Progenitor cell of endocrine pancreas (in vitro differentiated cells): ENCODE measurements at regions not wholly inside any gene's neighbourhood (a gene's known extent, or its start where the extent isn't known, plus 50 kb on each side); places are given as distances from the start of the nearest gene placed in this dataset.
"Not testable (repeated sequence)": the region's sequence is repeated elsewhere in the genome, so short reads cannot be mapped to it uniquely, and the experiment has no call there.

Experiments used
- DNase-seq: peaks from one replicate; pipeline ENCODE4 v3.0.0; 2021; ENCODE audit warnings: low spot score; ENCODE audit not compliant: unreplicated experiment
- H3K27ac Mint-ChIP-seq: 2 replicates; pipeline ENCODE4 v1.8.0; 2021; ENCODE audit warnings: mild to moderate bottlenecking, moderate library complexity, mixed read lengths
- H3K27me3 Mint-ChIP-seq: 2 replicates; pipeline ENCODE4 v1.8.0; 2021; ENCODE audit warnings: mixed read lengths
- H3K36me3 Mint-ChIP-seq: 2 replicates; pipeline ENCODE4 v1.8.0; 2022; ENCODE audit warnings: mixed read lengths; ENCODE audit not compliant: insufficient read depth
- H3K4me1 Mint-ChIP-seq: 2 replicates; pipeline ENCODE4 v1.8.0; 2021; ENCODE audit warnings: low read depth, mixed read lengths
- H3K4me3 Mint-ChIP-seq: 2 replicates; pipeline ENCODE4 v1.8.0; 2021; ENCODE audit warnings: low read depth, mild to moderate bottlenecking, moderate library complexity, mixed read lengths
- H3K9me3 Mint-ChIP-seq: 2 replicates; pipeline ENCODE4 v1.8.0; 2021; ENCODE audit warnings: low read depth, mixed read lengths
- TF ChIP-seq, protein P1 (sequence below): fragments of 200-600 bp; sonication (generic); IDR thresholded peaks from one replicate; pipeline ENCODE4 v1.5.0; 2021; ENCODE audit warnings: antibody characterized with exemption, mild to moderate bottlenecking; ENCODE audit not compliant: unreplicated experiment

DNA sequence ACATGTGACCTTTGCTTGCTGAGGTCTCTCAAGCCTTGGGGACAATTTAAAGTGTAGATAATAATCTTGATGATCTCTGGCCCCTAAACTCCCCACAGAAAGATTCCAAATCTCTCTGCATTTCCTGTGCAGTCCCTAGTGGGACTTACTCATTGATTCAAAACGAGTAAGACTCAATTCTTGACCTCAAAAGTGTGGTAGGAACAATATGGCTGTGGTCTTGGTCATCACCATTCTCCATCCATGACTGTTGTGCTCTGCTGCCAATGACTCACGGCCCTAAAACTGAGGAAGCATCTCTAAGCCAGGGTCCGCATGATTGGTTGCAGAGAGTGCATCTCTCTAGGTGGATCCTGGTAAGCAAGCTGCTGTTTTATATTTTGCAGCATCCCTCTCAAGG lies 268.0 kb downstream of the PTGER3 start:
- Mint-ChIP-seq H3K9me3 (no peaks in the 10 kb centered on the region), H3K36me3 (no peaks in the 10 kb centered on the region), H3K27me3 (no peaks in the 10 kb centered on the region), H3K27ac (no peak overlapping the region), H3K4me3 (no peak overlapping the region), H3K4me1 (no peaks in the 10 kb centered on the region)
- TF ChIP-seq, protein P1, sequence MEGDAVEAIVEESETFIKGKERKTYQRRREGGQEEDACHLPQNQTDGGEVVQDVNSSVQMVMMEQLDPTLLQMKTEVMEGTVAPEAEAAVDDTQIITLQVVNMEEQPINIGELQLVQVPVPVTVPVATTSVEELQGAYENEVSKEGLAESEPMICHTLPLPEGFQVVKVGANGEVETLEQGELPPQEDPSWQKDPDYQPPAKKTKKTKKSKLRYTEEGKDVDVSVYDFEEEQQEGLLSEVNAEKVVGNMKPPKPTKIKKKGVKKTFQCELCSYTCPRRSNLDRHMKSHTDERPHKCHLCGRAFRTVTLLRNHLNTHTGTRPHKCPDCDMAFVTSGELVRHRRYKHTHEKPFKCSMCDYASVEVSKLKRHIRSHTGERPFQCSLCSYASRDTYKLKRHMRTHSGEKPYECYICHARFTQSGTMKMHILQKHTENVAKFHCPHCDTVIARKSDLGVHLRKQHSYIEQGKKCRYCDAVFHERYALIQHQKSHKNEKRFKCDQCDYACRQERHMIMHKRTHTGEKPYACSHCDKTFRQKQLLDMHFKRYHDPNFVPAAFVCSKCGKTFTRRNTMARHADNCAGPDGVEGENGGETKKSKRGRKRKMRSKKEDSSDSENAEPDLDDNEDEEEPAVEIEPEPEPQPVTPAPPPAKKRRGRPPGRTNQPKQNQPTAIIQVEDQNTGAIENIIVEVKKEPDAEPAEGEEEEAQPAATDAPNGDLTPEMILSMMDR, result no peak
- DNase-seq, result no peak

DNA sequence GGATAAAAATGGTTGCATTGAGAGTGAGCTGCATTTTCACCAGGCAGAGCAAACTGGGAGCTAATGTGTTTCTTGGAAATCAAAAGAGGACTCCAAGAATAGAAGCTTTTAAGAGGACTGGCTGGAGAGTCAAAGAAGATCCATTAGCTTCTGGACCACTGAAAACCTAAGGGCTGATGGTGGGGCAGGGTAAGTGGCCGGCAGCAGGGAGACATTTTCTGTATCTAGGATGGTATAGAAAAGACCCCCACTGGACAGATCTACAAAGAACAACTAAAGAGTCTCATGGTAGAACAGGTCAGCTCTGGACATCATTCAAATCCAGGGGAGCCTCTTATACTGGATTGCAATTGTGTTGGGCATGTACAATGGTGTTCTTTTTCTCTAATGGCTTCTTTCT lies 262.3 kb downstream of the PTGER3 start:
- DNase-seq, result no peak
- Mint-ChIP-seq H3K27me3 (peaks cover 4% of the 10 kb centered on the region), H3K4me3 (no peak overlapping the region), H3K4me1 (peaks cover 8% of the 10 kb centered on the region), H3K36me3 (no peaks in the 10 kb centered on the region), H3K27ac (peak overlapping the region; percentile 6), H3K9me3 (no peaks in the 10 kb centered on the region)
- TF ChIP-seq, protein P1, result no peak

DNA sequence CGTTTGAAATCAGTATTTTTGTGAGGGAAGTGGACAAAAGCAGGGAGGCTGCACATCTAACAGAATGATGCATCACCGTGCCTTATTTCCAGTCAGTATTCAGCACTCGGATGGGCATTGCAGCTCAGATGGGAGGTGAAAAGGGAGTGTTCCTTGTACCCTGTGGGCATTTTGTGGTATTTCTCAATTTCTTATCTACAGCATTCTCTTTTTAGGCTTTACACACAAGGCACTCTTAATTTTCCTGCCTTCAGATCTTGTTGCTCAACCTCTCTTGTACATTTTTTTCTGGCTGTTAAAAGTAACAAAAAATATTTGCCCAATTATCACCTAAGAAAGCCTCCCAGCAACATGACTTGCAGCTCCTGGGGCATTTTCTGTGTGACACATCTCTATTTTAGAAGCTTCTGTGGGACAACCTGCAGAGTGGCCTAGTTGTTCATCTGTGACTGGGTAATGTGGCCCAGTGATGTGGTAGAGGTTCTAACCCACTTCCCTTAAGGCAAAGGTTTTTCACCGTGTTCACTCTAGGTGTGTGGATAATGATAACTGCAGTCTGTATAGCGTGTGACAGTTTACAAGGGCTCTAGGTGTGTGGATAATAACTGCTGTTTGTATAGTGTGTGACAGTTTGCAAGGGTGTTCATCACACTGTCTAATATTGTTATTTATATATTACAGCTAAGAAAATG lies 257.2 kb downstream of the PTGER3 start:
- H3K27ac Mint-ChIP-seq, result no peak overlapping the region
- TF ChIP-seq, protein P1, result no peak

DNA sequence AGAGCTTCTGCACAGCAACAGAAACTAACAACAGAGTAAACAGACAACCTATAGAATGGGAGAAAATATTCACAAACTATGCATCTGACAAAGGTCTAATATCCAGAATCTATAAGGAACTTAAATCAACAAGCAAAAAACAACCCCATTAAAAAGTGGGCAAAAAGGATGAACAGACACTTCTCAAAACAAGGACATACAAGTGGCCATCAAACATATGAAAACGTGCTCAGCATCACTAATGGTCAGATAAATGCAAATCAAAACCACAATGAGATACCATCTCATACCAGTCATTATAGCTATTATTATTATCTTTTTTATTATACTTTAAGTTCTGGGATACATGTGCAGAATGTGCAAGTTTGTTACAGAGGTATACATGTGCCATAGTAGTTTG lies 252.6 kb downstream of the PTGER3 start:
- H3K4me3 Mint-ChIP-seq, H3K36me3 Mint-ChIP-seq, DNase-seq, H3K27ac Mint-ChIP-seq, H3K27me3 Mint-ChIP-seq, H3K4me1 Mint-ChIP-seq: not testable (repeated sequence)
- H3K9me3 Mint-ChIP-seq, result peaks cover 12% of the 10 kb centered on the region

More for the DNA sequence above, 257.2 kb downstream of the PTGER3 start:
- Mint-ChIP-seq H3K4me1 (peaks cover 8% of the 10 kb centered on the region), H3K27me3 (peaks cover 4% of the 10 kb centered on the region), H3K9me3 (no peaks in the 10 kb centered on the region), H3K4me3 (no peak overlapping the region), H3K36me3 (no peaks in the 10 kb centered on the region)
- DNase-seq, result no peak

DNA sequence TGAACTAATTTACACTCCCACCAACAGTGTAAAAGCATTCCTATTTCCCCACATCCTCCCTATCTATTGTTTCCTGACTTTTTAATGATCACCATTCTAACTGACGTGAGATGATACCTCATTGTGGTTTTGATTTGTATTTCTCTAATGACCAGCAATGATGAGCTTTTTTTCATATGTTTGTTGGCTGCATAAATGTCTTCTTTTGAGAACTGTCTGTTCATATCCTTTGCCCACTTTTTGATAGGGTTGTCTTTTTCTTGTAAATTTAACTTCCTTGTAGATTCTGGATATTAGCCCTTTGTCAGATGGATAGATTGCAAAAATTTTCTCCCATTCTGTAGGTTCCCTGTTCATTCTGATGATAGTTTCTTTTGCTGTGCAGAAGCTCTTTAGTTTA lies 251.3 kb downstream of the PTGER3 start:
- not testable (repeated sequence) for H3K4me3 Mint-ChIP-seq, H3K36me3 Mint-ChIP-seq, DNase-seq, H3K27ac Mint-ChIP-seq, H3K4me1 Mint-ChIP-seq, H3K27me3 Mint-ChIP-seq
- peaks cover 12% of the 10 kb centered on the region for H3K9me3 Mint-ChIP-seq

DNA sequence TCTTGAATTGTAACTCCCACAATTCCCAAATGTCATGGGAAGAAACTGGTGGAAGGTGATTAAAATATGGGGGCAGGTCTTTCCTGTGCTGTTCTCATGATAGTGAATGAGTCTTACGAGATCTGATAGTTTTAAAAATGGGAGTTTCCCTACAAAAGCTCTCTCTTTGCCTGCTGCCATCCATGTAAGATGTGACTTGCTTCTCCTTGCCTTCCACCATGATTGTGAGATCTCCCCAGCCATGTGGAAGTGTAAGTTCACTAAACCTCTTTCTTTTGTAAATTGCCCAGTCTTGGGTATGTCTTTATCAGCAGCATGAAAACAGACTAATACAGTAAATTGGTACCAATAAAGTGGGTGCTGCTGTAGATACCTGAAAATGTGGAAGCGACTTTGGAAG lies 245.0 kb downstream of the PTGER3 start:
- not testable (repeated sequence) for H3K36me3 Mint-ChIP-seq, H3K27ac Mint-ChIP-seq, H3K27me3 Mint-ChIP-seq, H3K4me3 Mint-ChIP-seq, H3K4me1 Mint-ChIP-seq, DNase-seq
- peaks cover 17% of the 10 kb centered on the region for H3K9me3 Mint-ChIP-seq

DNA sequence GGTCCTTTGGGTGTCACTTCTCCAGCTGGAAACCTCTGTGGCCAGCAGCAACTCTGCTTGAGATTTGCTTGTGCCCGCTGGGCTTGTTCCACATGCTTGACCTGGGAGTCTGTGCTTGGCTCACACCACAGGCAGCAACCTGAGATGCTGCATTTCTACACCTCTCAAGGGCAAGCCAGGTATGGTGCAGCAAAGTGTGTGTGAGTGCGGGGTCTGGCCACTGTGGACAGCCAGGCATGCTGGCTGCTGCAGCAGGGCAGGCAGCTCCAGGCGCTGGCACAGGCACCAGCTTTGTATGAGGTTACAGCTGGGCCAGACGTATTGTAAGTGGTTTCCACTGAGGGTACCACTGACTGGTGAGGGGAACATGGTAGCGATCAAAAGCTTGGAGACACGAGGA lies 242.0 kb downstream of the PTGER3 start:
- peaks cover 12% of the 10 kb centered on the region for H3K9me3 Mint-ChIP-seq
- no peaks in the 10 kb centered on the region for H3K4me1 Mint-ChIP-seq
- H3K27me3 Mint-ChIP-seq, result no peaks in the 10 kb centered on the region
- TF ChIP-seq, protein P1, result no peak
- H3K27ac Mint-ChIP-seq, result no peak overlapping the region
- no peak overlapping the region for H3K4me3 Mint-ChIP-seq
- DNase-seq, result no peak
- no peaks in the 10 kb centered on the region for H3K36me3 Mint-ChIP-seq
